ENCODE measurements at regions not wholly inside any gene's neighbourhood (a gene's known extent, or its start where the extent isn't known, plus 50 kb on each side); places are given as distances from the start of the nearest gene placed in this dataset.

GRCh38 chr2:61742955-61743354, 110.9 kb downstream of the FAM161A start:
- TF ChIP-seq TAF1 (IDR thresholded peaks at IDR 0.05; ENCODE audit: borderline replicate concordance, insufficient read depth, low read length) (no peak), POLR2AphosphoS5 (IDR thresholded peaks at IDR 0.05; ENCODE audit: low read depth, low read length) (no peak), SIN3A (IDR thresholded peaks at IDR 0.05; ENCODE audit: borderline replicate concordance, insufficient read depth, low read length) (no peak), REST (IDR thresholded peaks at IDR 0.05; ENCODE audit: insufficient read depth in 1 of 2, low read depth in 2 of 2, low read length in 2 of 2) (no peak)

Data from PFSK-1 (cell line).